IMR-90 (cell line): ENCODE measurements at regions not wholly inside any gene's neighbourhood (a gene's known extent, or its start where the extent isn't known, plus 50 kb on each side); places are given as distances from the start of the nearest gene placed in this dataset.

Source experiments
- ATAC-seq: fragments of 200-7000 bp; cut with Tn5 transposase; 2 replicates; pipeline ENCODE4 v1.9.1; 2020; ENCODE audit warnings: low read depth, mild to moderate bottlenecking, moderate library complexity
- BruUV-seq: library from RNA; stranded (reverse); fragments of 400-500 nt; replicated peaks from 2 replicates; lab custom pipeline; 2021; lab: Mats Ljungman, UMichigan
- CTCF ChIA-PET: fragments of 300-600 bp; formaldehyde crosslinking; extraction: SDS; loops from one replicate; lab custom pipeline; 2021; ENCODE audit warnings: antibody characterized with exemption; lab: Yijun Ruan, JAX
- POLR2A ChIA-PET: fragments of 300-600 bp; sonication (Branson Sonifier 250); formaldehyde crosslinking; loops from one replicate; lab custom pipeline; 2022; ENCODE audit warnings: antibody characterized with exemption; ENCODE audit not compliant: unreplicated experiment; lab: Charles Lee
- DNase-seq: peaks from one replicate; pipeline ENCODE4 v3.0.0; 2013
- H2AFZ ChIP-seq: replicated peaks from 2 replicates; pipeline ENCODE3; 2013; ENCODE audit warnings: low read length, mild to moderate bottlenecking; ENCODE audit not compliant: poor library complexity
- H2AK5ac ChIP-seq: 2 replicates; pipeline ENCODE4 v1.6.1; 2013; ENCODE audit warnings: low read depth, low read length, inconsistent platforms
- H2AK9ac ChIP-seq: replicated peaks from 2 replicates; pipeline ENCODE3; 2013; ENCODE audit warnings: mild to moderate bottlenecking, low read depth, low read length, moderate library complexity; ENCODE audit not compliant: poor library complexity
- H2BK120ac ChIP-seq: 2 replicates; pipeline ENCODE4 v1.6.1; 2013; ENCODE audit warnings: low read depth, low read length, inconsistent platforms
- H2BK15ac ChIP-seq: 3 replicates; pipeline ENCODE4 v1.6.1; 2013; ENCODE audit warnings: low read depth, low read length, inconsistent platforms
- H2BK20ac ChIP-seq: 2 replicates; pipeline ENCODE4 v1.6.1; 2013; ENCODE audit warnings: low read depth, mild to moderate bottlenecking, inconsistent platforms, low read length, moderate library complexity
- H2BK5ac ChIP-seq: 2 replicates; pipeline ENCODE4 v1.6.1; 2013; ENCODE audit warnings: mild to moderate bottlenecking, low read depth, low read length, inconsistent platforms; ENCODE audit not compliant: poor library complexity, severe bottlenecking
- H3K14ac ChIP-seq: replicated peaks from 2 replicates; pipeline ENCODE4 v1.6.1; 2013; ENCODE audit warnings: low read depth, low read length, inconsistent platforms
- H3K18ac ChIP-seq: 2 replicates; pipeline ENCODE4 v1.6.1; 2013; ENCODE audit warnings: low read depth, low read length, control low read depth
- H3K23ac ChIP-seq: 2 replicates; pipeline ENCODE4 v1.6.1; 2013; ENCODE audit warnings: low read depth, low read length, inconsistent platforms
- H3K27ac ChIP-seq: 2 replicates; pipeline ENCODE4 v1.5.1; 2013; ENCODE audit warnings: mild to moderate bottlenecking, control low read depth, low read length; ENCODE audit not compliant: insufficient read depth
- H3K27me3 ChIP-seq: 2 replicates; pipeline ENCODE4 v1.6.1; 2013; ENCODE audit warnings: low read length; ENCODE audit not compliant: control insufficient read depth, insufficient read depth
- H3K36me3 ChIP-seq: 2 replicates; pipeline ENCODE4 v1.6.1; 2013; ENCODE audit warnings: low read length, mixed read lengths; ENCODE audit not compliant: control insufficient read depth, insufficient read depth
- H3K4ac ChIP-seq: 2 replicates; pipeline ENCODE4 v1.6.1; 2013; ENCODE audit warnings: low read depth, low read length, inconsistent platforms
- H3K4me1 ChIP-seq: 2 replicates; pipeline ENCODE4 v1.6.1; 2013; ENCODE audit warnings: low read length, mixed read lengths; ENCODE audit not compliant: control insufficient read depth, insufficient read depth
- H3K4me2 ChIP-seq: 2 replicates; pipeline ENCODE4 v1.6.1; 2013; ENCODE audit warnings: low read depth, mild to moderate bottlenecking, control low read depth, low read length, moderate library complexity
- H3K4me3 ChIP-seq: 2 replicates; pipeline ENCODE4 v1.5.1; 2013; ENCODE audit warnings: low read depth, mild to moderate bottlenecking, control low read depth, low read length, moderate library complexity; ENCODE audit not compliant: insufficient read depth
- H3K56ac ChIP-seq: 2 replicates; pipeline ENCODE4 v1.6.1; 2013; ENCODE audit warnings: low read length, inconsistent platforms; ENCODE audit not compliant: insufficient read depth; ENCODE audit errors: extremely low read depth
- H3K79me1 ChIP-seq, 2 experiments: 2 replicates each; pipeline ENCODE4 v1.6.1; 2013; ENCODE audit warnings: low read length in 2 of 2, inconsistent platforms in 1 of 2, low read depth in 1 of 2
- H3K9ac ChIP-seq: 2 replicates; pipeline ENCODE4 v1.6.1; 2013; ENCODE audit warnings: low read depth, low read length, control low read depth
- H3K9me1 ChIP-seq: 2 replicates; pipeline ENCODE4 v1.6.1; 2013; ENCODE audit warnings: low read length, inconsistent platforms; ENCODE audit not compliant: insufficient read depth
- H3K9me3 ChIP-seq: 2 replicates; pipeline ENCODE4 v1.6.1; 2013; ENCODE audit warnings: low read length; ENCODE audit not compliant: control insufficient read depth, insufficient read depth
- H4K20me1 ChIP-seq: 2 replicates; pipeline ENCODE4 v1.6.1; 2013; ENCODE audit warnings: low read length, inconsistent platforms; ENCODE audit not compliant: insufficient read depth
- H4K5ac ChIP-seq: 2 replicates; pipeline ENCODE4 v1.6.1; 2013; ENCODE audit warnings: mild to moderate bottlenecking, low read depth, low read length, control low read depth
- H4K8ac ChIP-seq, 2 experiments: 2 replicates each; pipeline ENCODE4 v1.6.1; 2013; ENCODE audit warnings: low read depth in 2 of 2, low read length in 2 of 2, control low read depth in 1 of 2, inconsistent platforms in 1 of 2
- H4K91ac ChIP-seq: 2 replicates; pipeline ENCODE4 v1.6.1; 2013; ENCODE audit warnings: low read depth, low read length, inconsistent platforms; ENCODE audit not compliant: insufficient read depth
- BHLHE40 ChIP-seq: fragments of 150-350 bp; IDR thresholded peaks from 2 replicates; pipeline ENCODE4 v1.6.1; 2016; ENCODE audit warnings: mild to moderate bottlenecking, low read depth, low read length
- CEBPB ChIP-seq: IDR thresholded peaks from 2 replicates; pipeline ENCODE4 v1.6.1; 2012; ENCODE audit warnings: low read depth, low read length, improper control_type of control experiment
- CHD1 ChIP-seq: IDR thresholded peaks from 2 replicates; pipeline ENCODE4 v1.6.1; 2012; ENCODE audit warnings: low read depth, low read length, improper control_type of control experiment
- CTCF ChIP-seq: conservative IDR thresholded peaks from 2 replicates; pipeline ENCODE4 v1.5.1; 2012; ENCODE audit warnings: mild to moderate bottlenecking, low read depth, low read length, improper control_type of control experiment
- ELK1 ChIP-seq: fragments of 150-350 bp; IDR thresholded peaks from 2 replicates; pipeline ENCODE4 v1.6.1; 2016; ENCODE audit warnings: low read depth, mild to moderate bottlenecking, low read length, moderate library complexity, borderline replicate concordance
- MAFK ChIP-seq: IDR thresholded peaks from 2 replicates; pipeline ENCODE4 v1.6.1; 2012; ENCODE audit warnings: low read depth, low read length, improper control_type of control experiment
- MAZ ChIP-seq: IDR thresholded peaks from 2 replicates; pipeline ENCODE4 v1.6.1; 2012; ENCODE audit warnings: low read depth, mild to moderate bottlenecking, low read length, improper control_type of control experiment, moderate library complexity, borderline replicate concordance
- MXI1 ChIP-seq: IDR thresholded peaks from 2 replicates; pipeline ENCODE4 v1.6.1; 2012; ENCODE audit warnings: low read depth, mild to moderate bottlenecking, low read length, moderate library complexity, borderline replicate concordance
- POLR2A ChIP-seq: IDR thresholded peaks from 2 replicates; pipeline ENCODE4 v1.6.1; 2012; ENCODE audit warnings: mild to moderate bottlenecking, low read depth, low read length
- RAD21 ChIP-seq: IDR thresholded peaks from 2 replicates; pipeline ENCODE4 v1.6.1; 2012; ENCODE audit warnings: low read length, improper control_type of control experiment
- RCOR1 ChIP-seq: IDR thresholded peaks from 2 replicates; pipeline ENCODE4 v1.6.1; 2012; ENCODE audit warnings: mild to moderate bottlenecking, low read length, improper control_type of control experiment; ENCODE audit not compliant: insufficient replicate concordance
- RFX5 ChIP-seq: IDR thresholded peaks from 2 replicates; pipeline ENCODE4 v1.8.0; 2012; ENCODE audit warnings: low read depth, mild to moderate bottlenecking, low read length, moderate library complexity
- SMC3 ChIP-seq: fragments of 150-350 bp; IDR thresholded peaks from 2 replicates; pipeline ENCODE4 v1.6.1; 2016; ENCODE audit warnings: low read depth, mild to moderate bottlenecking, antibody characterized with exemption, low read length, moderate library complexity
- USF2 ChIP-seq: fragments of 150-350 bp; IDR thresholded peaks from 2 replicates; pipeline ENCODE4 v1.6.1; 2017; ENCODE audit warnings: mild to moderate bottlenecking, antibody characterized with exemption, low read length, low read depth
- WGBS, 2 experiments: methylation state at CpG; one replicate each; pipeline versions ENCODE4 v1.1.5 to v1.1.7; 2013; ENCODE audit warnings: missing lambda C conversion rate in 2 of 2; ENCODE audit not compliant: insufficient read length in 1 of 2; ENCODE audit errors: extremely low coverage in 2 of 2; 5-methylcytosine and 5-hydroxymethylcytosine counted together
- dilution Hi-C: fragments of 300-500 bp; cut with HindIII; formaldehyde crosslinking; loops from one replicate; pipeline ENCODE4 v1.14.3; 2018; ENCODE audit warnings: low sequenced_read_pairs; ENCODE audit not compliant: unreplicated experiment
- in situ Hi-C: fragments of 300-500 bp; cut with MboI; formaldehyde crosslinking; loops from 3 replicates; pipeline ENCODE4 v1.14.3; 2019; ENCODE audit warnings: low sequenced_read_pairs, inconsistent platforms, mixed read lengths
- intact Hi-C: fragments of 100-400 bp; cut with micrococcal nuclease; formaldehyde crosslinking; loops from 2 replicates; pipeline ENCODE4 v1.10.0; 2022

GRCh38 chr7:42337225-42337905 lies 100.4 kb upstream of the GLI3 start:
- no peak overlapping the region for H2BK5ac ChIP-seq
- ATAC-seq (no peak), DNase-seq (no peak)
- BruUV-seq = no TSS peak
- H3K4me2 ChIP-seq = no peak overlapping the region
- 0 out of 2 replicates have a peak overlapping the region, but pooled peaks have one; percentile 15 for H2AK5ac ChIP-seq
- no peaks in the 10 kb centered on the region for H3K79me1 ChIP-seq
- dilution Hi-C loops (no loop called here), intact Hi-C loops (no loop called here), in situ Hi-C loops (no loop called here)
- ChIA-PET POLR2A (no interaction called here), CTCF (no interaction called here)
- H3K14ac ChIP-seq = no peak overlapping the region
- no peak overlapping the region; the same call in 1 of the 2 replicates for H3K4ac ChIP-seq
- no peak overlapping the region for H4K5ac ChIP-seq
- no peaks in the 10 kb centered on the region; the same call in 1 of the 2 replicates for H3K9me3 ChIP-seq
- H3K4me3 ChIP-seq = no peak overlapping the region
- no peak overlapping the region for H3K27ac ChIP-seq
- no peak overlapping the region for H2BK120ac ChIP-seq
- TF ChIP-seq USF2 (no peak), RFX5 (no peak), RAD21 (no peak), CEBPB (no peak), POLR2A (no peak), BHLHE40 (no peak), MXI1 (no peak), SMC3 (no peak), RCOR1 (no peak), CHD1 (no peak), MAZ (no peak), ELK1 (no peak), CTCF (no peak), MAFK (no peak)
- no peaks in the 10 kb centered on the region for H3K36me3 ChIP-seq
- H2BK20ac ChIP-seq = no peak overlapping the region
- no peak overlapping the region for H2BK15ac ChIP-seq
- 82% methylated on average over 7 of the region's 13 CpGs; no CpG with 5 or more reads in 1 of the 2 experiments for WGBS, 2 experiments
- H3K27me3 ChIP-seq = no peaks in the 10 kb centered on the region
- H2AFZ ChIP-seq = no peak overlapping the region
- no peak overlapping the region for H3K18ac ChIP-seq
- no peaks in the 10 kb centered on the region; the same call in none of the 2 replicates for H3K4me1 ChIP-seq
- peak overlapping the region; percentile 15; the same call in 1 of the 2 replicates for H4K91ac ChIP-seq
- no peak overlapping the region for H4K8ac ChIP-seq
- H3K23ac ChIP-seq = no peak overlapping the region
- H3K9me1 ChIP-seq = peaks cover 3% of the 10 kb centered on the region; the same call in 1 of the 2 replicates
- H4K20me1 ChIP-seq = no peaks in the 10 kb centered on the region
- no peak overlapping the region for H3K9ac ChIP-seq
- no peak overlapping the region for H3K56ac ChIP-seq
- H2AK9ac ChIP-seq = no peak overlapping the region
